DOHH2 (cell line): ENCODE measurements at regions not wholly inside any gene's neighbourhood (a gene's known extent, or its start where the extent isn't known, plus 50 kb on each side); places are given as distances from the start of the nearest gene placed in this dataset.

ENCODE experiments used
- EZH2phosphoT487 ChIP-seq: fragments of 200-600 bp; sonication (generic); IDR thresholded peaks from 2 replicates; pipeline ENCODE4 v1.6.1; 2017; ENCODE audit warnings: borderline replicate concordance, mild to moderate bottlenecking, antibody characterized with exemption, low read length, moderate library complexity, mixed read lengths
- TF ChIP-seq, protein P1 (sequence below): fragments of 200-600 bp; sonication (generic); IDR thresholded peaks from one replicate; pipeline ENCODE4 v1.5.1; 2014; ENCODE audit warnings: antibody characterized with exemption, mild to moderate bottlenecking, low read depth, low read length; ENCODE audit not compliant: poor library complexity, severe bottlenecking

GRCh38 chr1:199303035-199303434 lies 664.2 kb downstream of the PTPRC start:
- TF ChIP-seq, protein P1, sequence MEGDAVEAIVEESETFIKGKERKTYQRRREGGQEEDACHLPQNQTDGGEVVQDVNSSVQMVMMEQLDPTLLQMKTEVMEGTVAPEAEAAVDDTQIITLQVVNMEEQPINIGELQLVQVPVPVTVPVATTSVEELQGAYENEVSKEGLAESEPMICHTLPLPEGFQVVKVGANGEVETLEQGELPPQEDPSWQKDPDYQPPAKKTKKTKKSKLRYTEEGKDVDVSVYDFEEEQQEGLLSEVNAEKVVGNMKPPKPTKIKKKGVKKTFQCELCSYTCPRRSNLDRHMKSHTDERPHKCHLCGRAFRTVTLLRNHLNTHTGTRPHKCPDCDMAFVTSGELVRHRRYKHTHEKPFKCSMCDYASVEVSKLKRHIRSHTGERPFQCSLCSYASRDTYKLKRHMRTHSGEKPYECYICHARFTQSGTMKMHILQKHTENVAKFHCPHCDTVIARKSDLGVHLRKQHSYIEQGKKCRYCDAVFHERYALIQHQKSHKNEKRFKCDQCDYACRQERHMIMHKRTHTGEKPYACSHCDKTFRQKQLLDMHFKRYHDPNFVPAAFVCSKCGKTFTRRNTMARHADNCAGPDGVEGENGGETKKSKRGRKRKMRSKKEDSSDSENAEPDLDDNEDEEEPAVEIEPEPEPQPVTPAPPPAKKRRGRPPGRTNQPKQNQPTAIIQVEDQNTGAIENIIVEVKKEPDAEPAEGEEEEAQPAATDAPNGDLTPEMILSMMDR, result no peak
- TF ChIP-seq EZH2phosphoT487, result no peak
